IMR-90 (cell line): ENCODE measurements at regions not wholly inside any gene's neighbourhood (a gene's known extent, or its start where the extent isn't known, plus 50 kb on each side); places are given as distances from the start of the nearest gene placed in this dataset.

Experiments
- ATAC-seq: fragments of 200-7000 bp; cut with Tn5 transposase; 2 replicates; pipeline ENCODE4 v1.9.1; 2020; ENCODE audit warnings: low read depth, mild to moderate bottlenecking, moderate library complexity
- BruUV-seq: library from RNA; stranded (reverse); fragments of 400-500 nt; replicated peaks from 2 replicates; lab custom pipeline; 2021; lab: Mats Ljungman, UMichigan
- CTCF ChIA-PET: fragments of 300-600 bp; formaldehyde crosslinking; extraction: SDS; loops from one replicate; lab custom pipeline; 2021; ENCODE audit warnings: antibody characterized with exemption; lab: Yijun Ruan, JAX
- POLR2A ChIA-PET: fragments of 300-600 bp; sonication (Branson Sonifier 250); formaldehyde crosslinking; loops from one replicate; lab custom pipeline; 2022; ENCODE audit warnings: antibody characterized with exemption; ENCODE audit not compliant: unreplicated experiment; lab: Charles Lee
- DNase-seq: peaks from one replicate; pipeline ENCODE4 v3.0.0; 2013
- H2AFZ ChIP-seq: replicated peaks from 2 replicates; pipeline ENCODE3; 2013; ENCODE audit warnings: low read length, mild to moderate bottlenecking; ENCODE audit not compliant: poor library complexity
- H2AK5ac ChIP-seq: 2 replicates; pipeline ENCODE4 v1.6.1; 2013; ENCODE audit warnings: low read depth, low read length, inconsistent platforms
- H2AK9ac ChIP-seq: replicated peaks from 2 replicates; pipeline ENCODE3; 2013; ENCODE audit warnings: mild to moderate bottlenecking, low read depth, low read length, moderate library complexity; ENCODE audit not compliant: poor library complexity
- H2BK120ac ChIP-seq: 2 replicates; pipeline ENCODE4 v1.6.1; 2013; ENCODE audit warnings: low read depth, low read length, inconsistent platforms
- H2BK15ac ChIP-seq: 3 replicates; pipeline ENCODE4 v1.6.1; 2013; ENCODE audit warnings: low read depth, low read length, inconsistent platforms
- H2BK20ac ChIP-seq: 2 replicates; pipeline ENCODE4 v1.6.1; 2013; ENCODE audit warnings: low read depth, mild to moderate bottlenecking, inconsistent platforms, low read length, moderate library complexity
- H2BK5ac ChIP-seq: 2 replicates; pipeline ENCODE4 v1.6.1; 2013; ENCODE audit warnings: mild to moderate bottlenecking, low read depth, low read length, inconsistent platforms; ENCODE audit not compliant: poor library complexity, severe bottlenecking
- H3K14ac ChIP-seq: replicated peaks from 2 replicates; pipeline ENCODE4 v1.6.1; 2013; ENCODE audit warnings: low read depth, low read length, inconsistent platforms
- H3K18ac ChIP-seq: 2 replicates; pipeline ENCODE4 v1.6.1; 2013; ENCODE audit warnings: low read depth, low read length, control low read depth
- H3K23ac ChIP-seq: 2 replicates; pipeline ENCODE4 v1.6.1; 2013; ENCODE audit warnings: low read depth, low read length, inconsistent platforms
- H3K27ac ChIP-seq: 2 replicates; pipeline ENCODE4 v1.5.1; 2013; ENCODE audit warnings: mild to moderate bottlenecking, control low read depth, low read length; ENCODE audit not compliant: insufficient read depth
- H3K27me3 ChIP-seq: 2 replicates; pipeline ENCODE4 v1.6.1; 2013; ENCODE audit warnings: low read length; ENCODE audit not compliant: control insufficient read depth, insufficient read depth
- H3K36me3 ChIP-seq: 2 replicates; pipeline ENCODE4 v1.6.1; 2013; ENCODE audit warnings: low read length, mixed read lengths; ENCODE audit not compliant: control insufficient read depth, insufficient read depth
- H3K4ac ChIP-seq: 2 replicates; pipeline ENCODE4 v1.6.1; 2013; ENCODE audit warnings: low read depth, low read length, inconsistent platforms
- H3K4me1 ChIP-seq: 2 replicates; pipeline ENCODE4 v1.6.1; 2013; ENCODE audit warnings: low read length, mixed read lengths; ENCODE audit not compliant: control insufficient read depth, insufficient read depth
- H3K4me2 ChIP-seq: 2 replicates; pipeline ENCODE4 v1.6.1; 2013; ENCODE audit warnings: low read depth, mild to moderate bottlenecking, control low read depth, low read length, moderate library complexity
- H3K4me3 ChIP-seq: 2 replicates; pipeline ENCODE4 v1.5.1; 2013; ENCODE audit warnings: low read depth, mild to moderate bottlenecking, control low read depth, low read length, moderate library complexity; ENCODE audit not compliant: insufficient read depth
- H3K56ac ChIP-seq: 2 replicates; pipeline ENCODE4 v1.6.1; 2013; ENCODE audit warnings: low read length, inconsistent platforms; ENCODE audit not compliant: insufficient read depth; ENCODE audit errors: extremely low read depth
- H3K79me1 ChIP-seq, 2 experiments: 2 replicates each; pipeline ENCODE4 v1.6.1; 2013; ENCODE audit warnings: low read length in 2 of 2, inconsistent platforms in 1 of 2, low read depth in 1 of 2
- H3K9ac ChIP-seq: 2 replicates; pipeline ENCODE4 v1.6.1; 2013; ENCODE audit warnings: low read depth, low read length, control low read depth
- H3K9me1 ChIP-seq: 2 replicates; pipeline ENCODE4 v1.6.1; 2013; ENCODE audit warnings: low read length, inconsistent platforms; ENCODE audit not compliant: insufficient read depth
- H3K9me3 ChIP-seq: 2 replicates; pipeline ENCODE4 v1.6.1; 2013; ENCODE audit warnings: low read length; ENCODE audit not compliant: control insufficient read depth, insufficient read depth
- H4K20me1 ChIP-seq: 2 replicates; pipeline ENCODE4 v1.6.1; 2013; ENCODE audit warnings: low read length, inconsistent platforms; ENCODE audit not compliant: insufficient read depth
- H4K5ac ChIP-seq: 2 replicates; pipeline ENCODE4 v1.6.1; 2013; ENCODE audit warnings: mild to moderate bottlenecking, low read depth, low read length, control low read depth
- H4K8ac ChIP-seq, 2 experiments: 2 replicates each; pipeline ENCODE4 v1.6.1; 2013; ENCODE audit warnings: low read depth in 2 of 2, low read length in 2 of 2, control low read depth in 1 of 2, inconsistent platforms in 1 of 2
- H4K91ac ChIP-seq: 2 replicates; pipeline ENCODE4 v1.6.1; 2013; ENCODE audit warnings: low read depth, low read length, inconsistent platforms; ENCODE audit not compliant: insufficient read depth
- CEBPB ChIP-seq: IDR thresholded peaks from 2 replicates; pipeline ENCODE4 v1.6.1; 2012; ENCODE audit warnings: low read depth, low read length, improper control_type of control experiment
- CHD1 ChIP-seq: IDR thresholded peaks from 2 replicates; pipeline ENCODE4 v1.6.1; 2012; ENCODE audit warnings: low read depth, low read length, improper control_type of control experiment
- MAFK ChIP-seq: IDR thresholded peaks from 2 replicates; pipeline ENCODE4 v1.6.1; 2012; ENCODE audit warnings: low read depth, low read length, improper control_type of control experiment
- MAZ ChIP-seq: IDR thresholded peaks from 2 replicates; pipeline ENCODE4 v1.6.1; 2012; ENCODE audit warnings: low read depth, mild to moderate bottlenecking, low read length, improper control_type of control experiment, moderate library complexity, borderline replicate concordance
- MXI1 ChIP-seq: IDR thresholded peaks from 2 replicates; pipeline ENCODE4 v1.6.1; 2012; ENCODE audit warnings: low read depth, mild to moderate bottlenecking, low read length, moderate library complexity, borderline replicate concordance
- POLR2A ChIP-seq: IDR thresholded peaks from 2 replicates; pipeline ENCODE4 v1.6.1; 2012; ENCODE audit warnings: mild to moderate bottlenecking, low read depth, low read length
- RAD21 ChIP-seq: IDR thresholded peaks from 2 replicates; pipeline ENCODE4 v1.6.1; 2012; ENCODE audit warnings: low read length, improper control_type of control experiment
- WGBS, 2 experiments: methylation state at CpG; one replicate each; pipeline versions ENCODE4 v1.1.5 to v1.1.7; 2013; ENCODE audit warnings: missing lambda C conversion rate in 2 of 2; ENCODE audit not compliant: insufficient read length in 1 of 2; ENCODE audit errors: extremely low coverage in 2 of 2; 5-methylcytosine and 5-hydroxymethylcytosine counted together
- dilution Hi-C: fragments of 300-500 bp; cut with HindIII; formaldehyde crosslinking; loops from one replicate; pipeline ENCODE4 v1.14.3; 2018; ENCODE audit warnings: low sequenced_read_pairs; ENCODE audit not compliant: unreplicated experiment
- in situ Hi-C: fragments of 300-500 bp; cut with MboI; formaldehyde crosslinking; loops from 3 replicates; pipeline ENCODE4 v1.14.3; 2019; ENCODE audit warnings: low sequenced_read_pairs, inconsistent platforms, mixed read lengths
- intact Hi-C: fragments of 100-400 bp; cut with micrococcal nuclease; formaldehyde crosslinking; loops from 2 replicates; pipeline ENCODE4 v1.10.0; 2022
- TF ChIP-seq, protein P1 (sequence below): conservative IDR thresholded peaks from 2 replicates; pipeline ENCODE4 v1.5.1; 2012; ENCODE audit warnings: mild to moderate bottlenecking, low read depth, low read length, improper control_type of control experiment
- TF ChIP-seq, protein P2 (sequence below): fragments of 150-350 bp; IDR thresholded peaks from 2 replicates; pipeline ENCODE4 v1.6.1; 2017; ENCODE audit warnings: mild to moderate bottlenecking, antibody characterized with exemption, low read length, low read depth

DNA sequence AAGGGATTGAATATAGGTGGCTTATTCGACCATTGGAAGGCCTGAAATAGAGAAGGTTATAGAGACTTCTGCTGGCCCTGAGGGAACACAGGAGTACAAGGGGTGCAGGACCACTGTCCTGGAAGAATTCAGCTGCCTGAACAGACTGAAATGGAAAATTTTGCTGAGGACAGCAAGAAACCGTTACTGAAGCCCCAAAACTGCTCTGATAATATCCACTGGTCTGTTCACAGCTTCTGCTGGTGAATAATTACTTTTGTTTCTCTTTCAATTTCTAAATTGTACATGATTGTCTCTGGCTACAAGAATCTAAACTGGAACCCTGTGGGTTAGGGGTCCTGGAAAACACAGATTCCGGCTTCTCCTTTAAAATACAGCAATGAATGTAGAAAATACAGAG lies 218.5 kb upstream of the CDH12 start:
- in situ Hi-C loops = no loop called here
- Histone ChIP-seq H3K23ac (no peak overlapping the region), H3K27ac (no peak overlapping the region), H2BK120ac (no peak overlapping the region), H3K4ac (no peak overlapping the region), H3K9me3 (peaks cover 4% of the 10 kb centered on the region), H3K18ac (no peak overlapping the region), H2BK5ac (no peak overlapping the region), H3K4me2 (no peak overlapping the region), H2AK5ac (no peak overlapping the region), H4K5ac (no peak overlapping the region), H4K8ac (no peak overlapping the region), H4K91ac (no peak overlapping the region), H2BK15ac (no peak overlapping the region), H3K56ac (no peak overlapping the region), H3K9ac (no peak overlapping the region), H3K9me1 (no peaks in the 10 kb centered on the region), H4K20me1 (no peaks in the 10 kb centered on the region), H2AFZ (no peak overlapping the region), H3K4me1 (no peaks in the 10 kb centered on the region), H3K4me3 (no peak overlapping the region), H3K27me3 (no peaks in the 10 kb centered on the region), H2AK9ac (no peak overlapping the region), H3K36me3 (no peaks in the 10 kb centered on the region), H2BK20ac (no peak overlapping the region), H3K79me1 (no peaks in the 10 kb centered on the region), H3K14ac (no peak overlapping the region)
- no CpG with 5 or more reads among the region's 3 CpGs for WGBS, 2 experiments
- ChIA-PET POLR2A (no interaction called here), CTCF (no interaction called here)
- intact Hi-C loops = no loop called here
- dilution Hi-C loops = no loop called here
- BruUV-seq = no TSS peak
- no peak for DNase-seq
- ATAC-seq = no peak
- TF ChIP-seq MAFK = peak; percentile 53; the same call in 1 of the 2 replicates
- TF ChIP-seq RAD21 = no peak
- TF ChIP-seq CEBPB = no peak
- no peak for TF ChIP-seq MXI1
- no peak for TF ChIP-seq CHD1
- no peak for TF ChIP-seq MAZ
- no peak for TF ChIP-seq POLR2A
- TF ChIP-seq, protein P1, sequence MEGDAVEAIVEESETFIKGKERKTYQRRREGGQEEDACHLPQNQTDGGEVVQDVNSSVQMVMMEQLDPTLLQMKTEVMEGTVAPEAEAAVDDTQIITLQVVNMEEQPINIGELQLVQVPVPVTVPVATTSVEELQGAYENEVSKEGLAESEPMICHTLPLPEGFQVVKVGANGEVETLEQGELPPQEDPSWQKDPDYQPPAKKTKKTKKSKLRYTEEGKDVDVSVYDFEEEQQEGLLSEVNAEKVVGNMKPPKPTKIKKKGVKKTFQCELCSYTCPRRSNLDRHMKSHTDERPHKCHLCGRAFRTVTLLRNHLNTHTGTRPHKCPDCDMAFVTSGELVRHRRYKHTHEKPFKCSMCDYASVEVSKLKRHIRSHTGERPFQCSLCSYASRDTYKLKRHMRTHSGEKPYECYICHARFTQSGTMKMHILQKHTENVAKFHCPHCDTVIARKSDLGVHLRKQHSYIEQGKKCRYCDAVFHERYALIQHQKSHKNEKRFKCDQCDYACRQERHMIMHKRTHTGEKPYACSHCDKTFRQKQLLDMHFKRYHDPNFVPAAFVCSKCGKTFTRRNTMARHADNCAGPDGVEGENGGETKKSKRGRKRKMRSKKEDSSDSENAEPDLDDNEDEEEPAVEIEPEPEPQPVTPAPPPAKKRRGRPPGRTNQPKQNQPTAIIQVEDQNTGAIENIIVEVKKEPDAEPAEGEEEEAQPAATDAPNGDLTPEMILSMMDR = no peak
- TF ChIP-seq, protein P2, sequence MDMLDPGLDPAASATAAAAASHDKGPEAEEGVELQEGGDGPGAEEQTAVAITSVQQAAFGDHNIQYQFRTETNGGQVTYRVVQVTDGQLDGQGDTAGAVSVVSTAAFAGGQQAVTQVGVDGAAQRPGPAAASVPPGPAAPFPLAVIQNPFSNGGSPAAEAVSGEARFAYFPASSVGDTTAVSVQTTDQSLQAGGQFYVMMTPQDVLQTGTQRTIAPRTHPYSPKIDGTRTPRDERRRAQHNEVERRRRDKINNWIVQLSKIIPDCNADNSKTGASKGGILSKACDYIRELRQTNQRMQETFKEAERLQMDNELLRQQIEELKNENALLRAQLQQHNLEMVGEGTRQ = no peak
